CD14-positive monocyte (primary cell): ENCODE measurements at regions not wholly inside any gene's neighbourhood (a gene's known extent, or its start where the extent isn't known, plus 50 kb on each side); places are given as distances from the start of the nearest gene placed in this dataset.

ENCODE experiments used
- DNase-seq, 3 donors: peaks; one replicate each; pipeline ENCODE4 v3.0.0-alpha.2; 2011 to 2022
- H2AFZ ChIP-seq: 2 replicates; pipeline ENCODE4 v1.6.0; 2012; ENCODE audit warnings: mild to moderate bottlenecking, low read depth, low read length, inconsistent platforms; ENCODE audit not compliant: insufficient read depth, poor library complexity, severe bottlenecking
- H3K27ac ChIP-seq, 2 donors: 1 replicate in 1 of 2; 2 replicates in 1 of 2; pipeline ENCODE4 v1.5.1; 2012 to 2013; ENCODE audit warnings: low read length in 2 of 2, control low read depth in 1 of 2, inconsistent platforms in 1 of 2, low read depth in 1 of 2, mild to moderate bottlenecking in 1 of 2
- H3K27me3 ChIP-seq, 2 donors: one replicate each; pipeline versions ENCODE4 v1.6.0 to v1.6.1; 2011 to 2013; ENCODE audit warnings: low read length in 2 of 2; ENCODE audit not compliant: control insufficient read depth in 2 of 2, insufficient read depth in 2 of 2
- H3K36me3 ChIP-seq, 2 donors: replicated peaks in 1 of 2; 1 replicate in 1 of 2; 2 replicates in 1 of 2; pipeline versions ENCODE4 v1.5.1 to v1.6.1; 2012 to 2013; ENCODE audit warnings: low read length in 2 of 2, control low read depth in 1 of 2, inconsistent platforms in 1 of 2, mild to moderate bottlenecking in 1 of 2; ENCODE audit not compliant: insufficient read depth in 2 of 2, control insufficient read depth in 1 of 2
- H3K4me1 ChIP-seq, 2 donors: 1 replicate in 1 of 2; 2 replicates in 1 of 2; pipeline versions ENCODE4 v1.5.1 to v1.6.1; 2012 to 2013; ENCODE audit warnings: low read length in 2 of 2, control low read depth in 1 of 2, inconsistent platforms in 1 of 2, mild to moderate bottlenecking in 1 of 2, moderate library complexity in 1 of 2; ENCODE audit not compliant: insufficient read depth in 2 of 2, control insufficient read depth in 1 of 2
- H3K4me2 ChIP-seq: replicated peaks from 2 replicates; pipeline ENCODE3; 2012; ENCODE audit warnings: low read length, moderate library complexity, mild to moderate bottlenecking; ENCODE audit not compliant: poor library complexity, severe bottlenecking; ENCODE audit errors: extremely low read depth
- H3K4me3 ChIP-seq, 3 experiments: fragments of 200-600 bp in 1 of 3; sonication (generic) in 1 of 3; replicated peaks in 1 of 3; 1 replicate in 2 of 3; 2 replicates in 1 of 3; pipeline ENCODE4 v1.5.1; 2011 to 2013; ENCODE audit warnings: low read length in 3 of 3, mild to moderate bottlenecking in 3 of 3, control low read depth in 2 of 3, low read depth in 2 of 3, inconsistent platforms in 1 of 3, moderate library complexity in 1 of 3
- H3K79me2 ChIP-seq: 2 replicates; pipeline ENCODE4 v1.6.0; 2012; ENCODE audit warnings: mild to moderate bottlenecking, control low read depth, inconsistent platforms, low read length, moderate library complexity; ENCODE audit not compliant: insufficient read depth
- H3K9ac ChIP-seq: 2 replicates; pipeline ENCODE4 v1.6.0; 2017; ENCODE audit warnings: low read length, mild to moderate bottlenecking; ENCODE audit not compliant: insufficient read depth, poor library complexity, severe bottlenecking
- H3K9me3 ChIP-seq, 2 donors: replicated peaks in 1 of 2; 1 replicate in 1 of 2; 2 replicates in 1 of 2; pipeline versions ENCODE4 v1.5.1 to v1.6.1; 2012 to 2013; ENCODE audit warnings: low read length in 2 of 2, control low read depth in 1 of 2; ENCODE audit not compliant: control insufficient read depth in 1 of 2, insufficient read depth in 1 of 2
- H4K20me1 ChIP-seq: 2 replicates; pipeline ENCODE4 v1.6.0; 2012; ENCODE audit warnings: mild to moderate bottlenecking, low read length, control low read depth, moderate library complexity; ENCODE audit not compliant: insufficient read depth
- H3K27ac Mint-ChIP-seq, 7 donors: one replicate each; pipeline ENCODE4 v1.8.0; 2020; ENCODE audit warnings: mild to moderate bottlenecking in 7 of 7, mixed read lengths in 7 of 7, moderate library complexity in 6 of 7, inconsistent platforms in 2 of 7
- H3K27me3 Mint-ChIP-seq, 3 donors: one replicate each; pipeline ENCODE4 v1.8.0; 2021 to 2022; ENCODE audit warnings: low read depth in 3 of 3, mild to moderate bottlenecking in 3 of 3, mixed read lengths in 3 of 3, moderate library complexity in 3 of 3, inconsistent platforms in 1 of 3
- H3K36me3 Mint-ChIP-seq, 2 donors: one replicate each; pipeline ENCODE4 v1.8.0; 2020; ENCODE audit warnings: mixed read lengths in 2 of 2, inconsistent platforms in 1 of 2, mild to moderate bottlenecking in 1 of 2
- H3K4me1 Mint-ChIP-seq: one replicate; pipeline ENCODE4 v1.8.0; 2020; ENCODE audit warnings: mild to moderate bottlenecking, mixed read lengths
- H3K4me3 Mint-ChIP-seq, 2 donors: one replicate each; pipeline ENCODE4 v1.8.0; 2020; ENCODE audit warnings: mild to moderate bottlenecking in 2 of 2, mixed read lengths in 2 of 2, moderate library complexity in 1 of 2
- H3K9me3 Mint-ChIP-seq, 7 donors: one replicate each; pipeline ENCODE4 v1.8.0; 2020 to 2022; ENCODE audit warnings: mixed read lengths in 7 of 7, mild to moderate bottlenecking in 6 of 7, moderate library complexity in 6 of 7, inconsistent platforms in 2 of 7
- CTCF ChIP-seq: fragments of 200-600 bp; IDR thresholded peaks from one replicate; pipeline ENCODE4 v1.8.0; 2022; ENCODE audit warnings: antibody characterized with exemption, mild to moderate bottlenecking
- WGBS: methylation state at CpG from one replicate; pipeline ENCODE4 v1.1.5; 2013; ENCODE audit warnings: missing lambda C conversion rate; ENCODE audit not compliant: insufficient coverage; 5-methylcytosine and 5-hydroxymethylcytosine counted together
- intact Hi-C, 2 donors: fragments of 100-400 bp; cut with micrococcal nuclease; formaldehyde crosslinking; loops; one replicate each; pipeline versions ENCODE4 v1.15.0 to v1.15.1; 2023

- H3K9me3 Mint-ChIP-seq, result peaks cover 0 to 4% (median 0%) of the 10 kb centered on the region in 7 donors
- Histone ChIP-seq H2AFZ (no peak overlapping the region), H3K36me3 (no peaks in the 10 kb centered on the region), H4K20me1 (no peaks in the 10 kb centered on the region), H3K27ac (no peak overlapping the region), H3K4me2 (no peak overlapping the region), H3K4me1 (peaks cover 0 to 2% of the 10 kb centered on the region in 2 donors), H3K27me3 (no peaks in the 10 kb centered on the region), H3K9me3 (no peaks in the 10 kb centered on the region), H3K79me2 (no peaks in the 10 kb centered on the region), H3K4me3 (no peak overlapping the region), H3K9ac (no peak overlapping the region)
- no peaks in the 10 kb centered on the region for H3K27me3 Mint-ChIP-seq
- no peak overlapping the region for H3K4me3 Mint-ChIP-seq
- no peak for TF ChIP-seq CTCF
- intact Hi-C loops, result no loop called here
- peaks cover 5% of the 10 kb centered on the region for H3K4me1 Mint-ChIP-seq
- no peak overlapping the region for H3K27ac Mint-ChIP-seq
- DNase-seq, result no peak
- 97% methylated on average over 4 of the region's 6 CpGs for WGBS
- no peaks in the 10 kb centered on the region for H3K36me3 Mint-ChIP-seq
Observed at GRCh38 chr3:177473184-177473583, 275.9 kb upstream of the TBL1XR1 start.

- Histone ChIP-seq H3K4me3 (no peak overlapping the region), H2AFZ (no peak overlapping the region), H3K9ac (no peak overlapping the region), H3K36me3 (no peaks in the 10 kb centered on the region), H3K27me3 (no peaks in the 10 kb centered on the region), H3K27ac (no peak overlapping the region), H3K79me2 (no peaks in the 10 kb centered on the region), H3K9me3 (no peaks in the 10 kb centered on the region), H4K20me1 (no peaks in the 10 kb centered on the region), H3K4me2 (no peak overlapping the region), H3K4me1 (peaks cover 0 to 8% of the 10 kb centered on the region in 2 donors)
- Mint-ChIP-seq H3K4me1 (peaks cover 12% of the 10 kb centered on the region), H3K9me3 (peaks cover 0 to 4% (median 0%) of the 10 kb centered on the region in 7 donors), H3K27ac (no peak overlapping the region), H3K27me3 (no peaks in the 10 kb centered on the region), H3K4me3 (no peak overlapping the region), H3K36me3 (no peaks in the 10 kb centered on the region)
- TF ChIP-seq CTCF, result no peak
- DNase-seq, result no peak
- intact Hi-C loops, result no loop called here
- WGBS, result no CpG with 5 or more reads among the region's 2 CpGs
Observed at GRCh38 chr3:177473903-177474302, 276.6 kb upstream of the TBL1XR1 start.
